ENCODE measurements at regions not wholly inside any gene's neighbourhood (a gene's known extent, or its start where the extent isn't known, plus 50 kb on each side); places are given as distances from the start of the nearest gene placed in this dataset.
A peak's percentile ranks its signal among the peaks of the same experiment; 100 is the strongest.

DNA sequence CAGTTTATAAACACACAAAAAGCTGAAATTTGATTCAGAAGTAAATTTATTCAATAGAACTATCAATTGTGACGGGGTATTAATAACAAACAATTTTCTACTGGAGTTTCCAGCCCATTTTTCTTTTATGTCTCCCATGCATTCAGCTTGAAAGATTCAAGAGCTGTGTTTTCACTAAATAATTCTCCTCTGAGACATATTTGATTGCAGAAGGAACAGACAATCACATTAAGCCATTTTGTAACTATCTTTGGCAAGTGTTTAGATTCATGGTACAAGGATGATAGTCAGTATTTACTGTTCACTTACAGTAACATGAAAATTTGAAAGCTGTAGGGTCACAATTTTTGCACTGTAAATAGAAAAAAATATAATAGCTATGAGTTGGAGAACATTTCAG lies 198.4 kb upstream of the TACR3 start:
- no peak overlapping the region for H3K27ac ChIP-seq
- no peak overlapping the region for H3K4me3 ChIP-seq
- no peaks in the 10 kb centered on the region for H3K36me3 ChIP-seq
- H3K9me3 ChIP-seq = no peaks in the 10 kb centered on the region
- WGBS, 5 donors = 74 to 86% (median 77%) methylated on average over 1 of the region's 1 CpG
- TF ChIP-seq POLR2AphosphoS5 (IDR thresholded peaks at IDR 0.05) (no peak), EP300 (IDR thresholded peaks at IDR 0.05) (no peak)
- no peaks in the 10 kb centered on the region for H3K27me3 ChIP-seq
- intact Hi-C loops (cut with DNase I; ENCODE audit: low total_unique reads) = no loop called here
- no peaks in the 10 kb centered on the region for H3K4me1 ChIP-seq
- DNase-seq = no peak

- DNase-seq = peak in 1 of 2 donors; percentile 49
- Histone ChIP-seq H3K4me1 (no peaks in the 10 kb centered on the region), H3K9me3 (no peaks in the 10 kb centered on the region), H3K27ac (no peak overlapping the region), H3K4me3 (no peak overlapping the region), H3K27me3 (no peaks in the 10 kb centered on the region), H3K36me3 (no peaks in the 10 kb centered on the region)
- 12 to 59% (median 27%) methylated on average over 3 of the region's 3 CpGs for WGBS, 5 donors
- no peak for TF ChIP-seq POLR2AphosphoS5 (IDR thresholded peaks at IDR 0.05)
- peak in 3 of 7 experiments; percentile 10 to 43 (median 27) for TF ChIP-seq CTCF (IDR thresholded peaks at IDR 0.05)
- intact Hi-C loops (cut with DNase I; ENCODE audit: low total_unique reads) = no loop called here
Measured at GRCh38 chr4:103915224-103915869, 195.6 kb upstream of the TACR3 start.

DNA sequence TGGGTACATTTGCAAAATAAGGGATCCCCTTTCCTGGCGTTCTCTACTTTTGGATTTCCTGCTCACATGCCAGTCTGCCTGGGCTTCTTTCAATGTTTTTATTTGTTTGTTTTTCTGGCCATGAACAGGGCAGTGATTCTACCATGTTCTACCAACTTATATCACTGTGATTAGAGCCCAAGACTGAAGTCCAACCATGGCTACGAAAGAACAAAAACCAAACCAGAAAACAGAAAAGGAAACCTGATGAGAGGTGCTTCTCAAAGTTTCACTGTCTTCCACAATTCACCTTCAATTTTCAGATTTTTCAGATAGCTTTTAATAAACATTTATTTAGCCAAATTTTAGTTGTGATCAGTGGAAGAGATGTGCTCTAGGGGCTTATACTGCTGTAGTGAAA lies 187.6 kb upstream of the TACR3 start:
- H3K27me3 ChIP-seq = no peaks in the 10 kb centered on the region
- DNase-seq = no peak
- no peak overlapping the region for H3K27ac ChIP-seq
- H3K4me3 ChIP-seq = no peak overlapping the region
- 77 to 87% (median 81%) methylated on average over 2 of the region's 2 CpGs for WGBS, 5 donors
- H3K9me3 ChIP-seq = no peaks in the 10 kb centered on the region
- no peaks in the 10 kb centered on the region for H3K4me1 ChIP-seq
- no peaks in the 10 kb centered on the region for H3K36me3 ChIP-seq
- no peak for TF ChIP-seq POLR2AphosphoS5 (IDR thresholded peaks at IDR 0.05)
- no peak for TF ChIP-seq CTCF (IDR thresholded peaks at IDR 0.05)
- TF ChIP-seq EP300 (IDR thresholded peaks at IDR 0.05) = no peak
- TF ChIP-seq POLR2A (IDR thresholded peaks at IDR 0.05) = no peak
- intact Hi-C loops (cut with DNase I; ENCODE audit: low total_unique reads) = no loop called here

- DNase-seq = no peak
- no peaks in the 10 kb centered on the region for H3K4me1 ChIP-seq
- intact Hi-C loops (cut with DNase I; ENCODE audit: low total_unique reads) = no loop called here
- no peak overlapping the region for H3K27ac ChIP-seq
- no peak overlapping the region for H3K4me3 ChIP-seq
- no peaks in the 10 kb centered on the region for H3K36me3 ChIP-seq
- no peaks in the 10 kb centered on the region for H3K9me3 ChIP-seq
- no peaks in the 10 kb centered on the region for H3K27me3 ChIP-seq
- TF ChIP-seq POLR2A (IDR thresholded peaks at IDR 0.05) = no peak
- TF ChIP-seq EP300 (IDR thresholded peaks at IDR 0.05) = no peak
- no peak for TF ChIP-seq CTCF (IDR thresholded peaks at IDR 0.05)
- TF ChIP-seq POLR2AphosphoS5 (IDR thresholded peaks at IDR 0.05) = no peak
Measured at GRCh38 chr4:103904123-103904522, 184.3 kb upstream of the TACR3 start.

DNA sequence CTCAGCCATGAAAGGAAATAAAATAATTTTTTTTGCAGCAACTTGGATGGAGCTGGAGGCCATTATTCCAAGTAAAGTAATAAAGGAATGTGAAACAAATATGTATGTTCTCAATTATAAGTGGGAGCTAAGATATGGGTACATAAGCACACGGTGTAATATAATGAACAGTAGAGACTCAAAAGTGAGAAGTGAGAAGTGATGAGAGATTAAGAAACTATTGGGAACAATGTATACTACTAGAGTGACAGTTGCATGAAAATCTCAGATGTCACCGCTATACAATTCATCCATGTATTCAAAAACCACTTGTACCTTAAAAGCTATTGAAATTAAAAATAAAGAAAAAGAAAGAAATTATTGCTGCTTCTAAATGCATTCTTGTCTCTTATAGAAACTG lies 182.9 kb upstream of the TACR3 start:
- WGBS, 5 donors = 87 to 95% (median 90%) methylated on average over 2 of the region's 2 CpGs
- H3K27ac ChIP-seq = no peak overlapping the region
- TF ChIP-seq EP300 (IDR thresholded peaks at IDR 0.05) = no peak
- TF ChIP-seq CTCF (IDR thresholded peaks at IDR 0.05) = no peak
- no peak for TF ChIP-seq POLR2A (IDR thresholded peaks at IDR 0.05)
- TF ChIP-seq POLR2AphosphoS5 (IDR thresholded peaks at IDR 0.05) = no peak
- DNase-seq = no peak
- no peak overlapping the region for H3K4me3 ChIP-seq
- intact Hi-C loops (cut with DNase I; ENCODE audit: low total_unique reads) = no loop called here
- H3K4me1 ChIP-seq = no peaks in the 10 kb centered on the region
- H3K9me3 ChIP-seq = no peaks in the 10 kb centered on the region
- H3K27me3 ChIP-seq = no peaks in the 10 kb centered on the region
- no peaks in the 10 kb centered on the region for H3K36me3 ChIP-seq

Measured in stomach (tissue), 8 donors.